ENCODE measurements at regions not wholly inside any gene's neighbourhood (a gene's known extent, or its start where the extent isn't known, plus 50 kb on each side); places are given as distances from the start of the nearest gene placed in this dataset.
"Not testable (repeated sequence)": the region's sequence is repeated elsewhere in the genome, so short reads cannot be mapped to it uniquely, and the experiment has no call there.

DNA sequence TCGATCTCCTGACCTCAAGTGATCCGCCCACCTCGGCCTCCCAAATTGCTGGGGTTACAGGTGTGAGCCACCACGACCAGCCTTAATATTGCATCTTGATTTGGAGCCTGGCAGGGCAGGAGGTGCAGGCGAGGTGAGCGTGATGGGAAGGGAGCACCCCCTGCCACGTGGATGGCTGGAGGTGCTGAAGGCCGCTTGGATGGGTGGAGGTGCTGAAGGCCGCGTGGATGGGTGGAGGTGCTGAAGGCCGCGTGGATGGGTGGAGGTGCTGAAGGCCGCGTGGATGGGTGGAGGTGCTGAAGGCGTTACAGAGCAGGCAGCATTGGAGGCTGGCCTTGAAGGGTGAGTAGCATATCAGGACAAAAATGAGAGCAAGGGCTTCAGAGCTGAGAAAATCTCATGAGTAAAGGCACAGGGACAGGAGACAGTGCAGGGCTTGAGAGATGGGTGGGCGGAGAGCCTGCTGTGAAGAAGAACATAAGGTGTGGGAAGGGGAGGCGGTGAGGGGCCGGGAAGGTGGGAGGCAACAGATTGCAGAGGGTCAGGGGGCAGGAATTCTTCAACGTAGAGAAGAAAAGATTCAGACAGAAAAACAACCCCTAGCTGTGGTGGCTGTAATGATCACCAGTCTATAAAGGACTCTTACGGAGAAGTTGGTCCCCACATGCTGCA, 101.7 kb upstream of the SEC14L1 start:
- DNase-seq, result no peak

DNA sequence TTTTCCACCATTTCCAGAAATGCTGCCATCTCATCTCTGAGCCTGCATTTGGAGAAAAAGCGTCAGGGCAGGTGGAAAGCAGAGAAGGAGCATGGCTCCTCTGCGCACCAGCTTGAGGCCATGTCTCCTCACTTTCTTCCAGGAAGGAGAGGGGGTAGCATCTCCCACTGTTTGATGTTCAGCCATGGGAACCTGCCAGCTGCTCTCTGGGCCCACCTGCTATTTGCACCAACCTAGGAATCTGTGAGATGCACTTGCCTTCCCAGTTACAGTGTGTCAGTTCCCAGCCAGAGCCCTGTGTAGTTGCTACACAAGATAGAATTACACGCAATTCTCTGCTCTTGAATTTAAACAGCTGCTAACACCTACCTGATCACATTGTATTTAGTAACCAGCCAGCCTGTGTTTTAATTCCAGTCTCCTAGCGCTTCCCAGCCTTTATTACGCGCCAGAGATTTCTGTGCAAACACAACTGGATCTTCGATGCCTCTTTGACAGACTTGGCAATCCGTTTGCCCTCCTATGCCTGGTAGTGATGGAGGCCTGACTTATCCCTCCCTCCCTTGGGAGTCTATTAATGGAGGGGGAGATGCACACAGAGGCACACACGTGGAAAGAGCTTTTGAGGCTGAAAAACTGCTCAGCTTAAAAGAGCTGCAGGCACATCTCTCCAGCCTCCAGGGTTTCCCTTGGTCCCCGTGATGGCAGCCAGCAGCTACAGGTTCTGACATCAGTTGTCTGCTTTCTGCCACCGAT, 98.1 kb upstream of the SEC14L1 start:
- no peak for DNase-seq

DNA sequence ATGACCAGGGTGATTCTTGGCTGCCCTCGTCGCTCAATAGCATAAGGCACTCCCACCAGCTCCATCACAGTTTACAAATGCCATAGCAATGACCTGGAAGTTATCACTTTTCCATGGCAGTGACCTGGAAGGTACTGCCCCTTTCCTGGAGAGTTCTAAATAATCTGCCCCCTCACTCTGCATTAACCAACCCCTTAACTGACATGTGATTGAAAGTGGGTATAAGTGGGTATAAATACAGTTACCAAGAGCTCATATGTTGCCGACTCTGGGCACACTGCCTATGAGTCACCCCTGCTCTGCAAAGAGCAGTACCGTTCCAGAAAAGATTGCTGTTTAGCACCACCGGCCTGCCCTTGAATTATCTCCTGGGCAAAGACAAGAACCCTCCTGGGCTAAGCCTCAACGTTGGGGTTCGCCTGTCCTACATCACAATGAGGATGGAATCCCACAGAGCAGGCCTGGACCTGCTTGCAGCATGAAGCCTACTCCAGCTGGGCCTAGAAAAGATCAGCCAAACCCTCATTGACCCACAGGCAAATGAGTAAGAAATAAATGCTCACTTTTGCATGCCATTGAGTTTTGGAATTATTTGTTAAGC, 95.2 kb upstream of the SEC14L1 start:
- DNase-seq, result peak; percentile 44

DNA sequence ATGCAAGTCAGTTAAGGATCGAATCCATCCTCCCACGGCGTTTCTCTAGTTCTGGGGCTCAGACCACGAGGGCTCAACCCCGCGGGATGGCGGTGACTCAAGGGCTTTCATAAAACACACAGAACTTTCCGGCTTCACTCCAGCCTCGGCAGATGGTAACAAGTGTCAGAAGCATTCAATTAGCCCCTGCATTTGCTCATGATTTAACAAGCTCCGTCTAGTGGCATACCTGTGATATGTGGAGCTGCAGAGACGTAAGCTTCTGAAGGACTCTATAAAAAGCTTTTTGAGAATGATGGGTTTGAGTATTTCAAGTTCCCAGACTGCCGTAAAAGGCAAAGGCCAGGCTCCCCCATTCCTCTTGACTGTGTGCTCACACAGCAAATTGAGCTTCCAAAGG, 91.3 kb upstream of the SEC14L1 start:
- no peak for DNase-seq

DNA sequence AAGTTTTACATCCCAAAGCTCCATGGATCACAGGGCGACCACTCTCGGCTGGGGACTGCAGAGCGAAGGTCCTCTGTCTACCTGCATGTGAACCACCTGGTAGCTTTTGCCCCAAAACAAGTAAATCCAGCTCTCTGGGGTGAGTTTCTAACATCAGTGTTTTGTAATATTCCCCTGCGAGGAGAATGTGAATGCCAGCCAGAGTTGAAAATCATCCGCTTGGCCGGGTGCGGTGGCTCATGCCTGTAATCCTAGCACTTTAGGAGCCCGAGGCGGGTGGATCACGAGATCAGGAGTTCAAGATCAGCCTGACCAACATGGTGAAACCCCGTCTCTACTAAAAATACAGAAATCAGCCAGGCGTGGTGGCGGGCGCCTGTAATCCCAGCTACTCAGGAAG, 89.9 kb upstream of the SEC14L1 start:
- not testable (repeated sequence) for DNase-seq

DNA sequence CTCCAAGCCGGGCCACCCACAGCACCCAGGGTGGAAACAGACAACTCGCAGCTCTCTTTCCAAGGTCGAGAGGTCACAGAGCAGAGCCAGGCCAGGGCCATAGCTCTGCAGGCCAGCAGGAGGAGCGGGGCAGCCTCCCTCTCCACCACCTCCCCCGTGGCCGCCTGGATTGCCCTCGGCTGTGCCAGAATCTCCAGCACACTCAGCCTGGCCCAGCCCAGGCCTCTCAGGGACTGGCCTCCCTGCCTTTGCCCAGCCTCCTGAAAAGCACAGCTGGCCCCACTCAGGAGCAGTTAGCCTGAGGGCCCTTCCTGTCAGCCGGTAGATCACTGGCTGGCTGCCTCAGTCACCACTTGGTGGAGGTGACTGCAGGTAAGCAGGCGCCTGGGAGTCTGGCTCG, 85.8 kb upstream of the SEC14L1 start:
- no peak for DNase-seq

DNA sequence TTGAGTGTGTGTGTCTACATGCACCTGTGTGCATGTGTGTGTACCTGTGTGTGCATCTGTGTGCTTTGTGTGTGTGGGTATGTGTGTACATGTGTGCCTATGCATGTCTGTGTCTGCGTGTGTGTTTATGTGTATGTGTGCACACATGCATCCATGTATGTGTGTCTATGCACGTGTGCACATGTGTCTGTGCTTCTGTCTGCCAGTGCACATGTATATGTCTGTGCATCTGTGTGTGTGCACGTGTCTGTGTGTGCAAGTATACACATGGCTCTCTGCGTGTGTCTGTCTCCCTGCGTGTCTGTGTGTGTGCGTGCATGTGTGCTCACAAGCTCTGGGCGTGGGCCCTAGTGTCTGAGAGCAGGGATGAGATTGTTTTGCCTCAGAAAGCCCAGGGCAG, 85.3 kb upstream of the SEC14L1 start:
- no peak for DNase-seq

DNA sequence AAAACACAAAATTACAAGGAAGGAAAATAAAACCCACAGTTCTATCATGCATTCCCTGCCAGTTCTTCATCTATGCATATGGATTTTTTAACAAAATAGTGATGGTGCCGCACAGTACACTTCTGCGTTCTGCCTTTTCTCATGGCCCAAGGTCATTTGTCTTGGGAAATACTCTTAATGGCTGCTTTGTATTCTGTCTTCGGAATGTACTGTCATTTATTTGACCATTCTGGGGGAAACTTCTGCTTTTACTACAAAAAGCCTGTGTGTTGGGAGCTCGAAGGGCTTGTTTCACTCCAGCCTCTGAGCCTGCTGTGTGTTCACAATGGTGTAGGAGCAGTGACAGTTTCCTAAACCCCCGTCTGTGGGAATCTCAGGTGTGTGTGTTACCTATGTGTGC, 82.8 kb upstream of the SEC14L1 start:
- DNase-seq, result no peak

DNA sequence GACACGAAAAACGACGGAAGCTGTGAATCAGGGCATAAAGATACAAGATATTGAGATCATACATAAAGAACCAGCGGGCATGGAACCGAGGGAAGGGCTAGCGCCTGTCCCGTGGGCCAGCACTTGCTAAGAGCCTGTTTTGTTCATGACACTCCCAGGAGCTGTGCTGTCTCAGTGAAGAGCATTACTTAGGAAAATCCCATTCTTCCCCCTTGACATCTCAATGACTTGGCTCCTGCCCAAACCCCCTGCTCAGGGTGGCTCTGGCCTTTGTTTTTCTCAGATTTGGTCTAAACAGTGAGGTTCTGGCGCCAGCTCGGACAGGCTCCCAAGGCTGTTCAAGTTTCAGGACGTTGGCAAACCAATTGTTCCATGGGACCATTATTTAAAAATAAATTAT, 79.1 kb upstream of the SEC14L1 start:
- DNase-seq, result no peak

DNA sequence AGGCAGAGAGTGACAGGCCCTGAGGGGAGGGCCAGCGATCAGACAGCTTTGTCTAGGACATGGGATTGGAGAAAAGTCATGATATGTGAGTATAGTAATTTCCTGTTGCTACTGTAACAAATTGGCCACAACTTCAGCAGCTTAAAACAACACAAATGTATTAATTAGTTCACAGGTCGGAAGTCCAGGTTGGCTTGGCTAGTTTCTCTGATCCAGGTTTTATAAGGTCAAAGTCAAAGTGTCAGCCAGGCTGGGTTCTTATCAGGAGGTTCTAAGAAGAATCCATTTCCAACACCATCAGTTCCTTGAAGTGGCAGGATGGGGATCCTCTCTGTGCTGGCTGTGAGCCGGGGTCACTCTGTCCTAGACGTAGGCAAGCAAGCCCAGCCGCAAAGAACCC, 76.2 kb upstream of the SEC14L1 start:
- no peak for DNase-seq

DNA sequence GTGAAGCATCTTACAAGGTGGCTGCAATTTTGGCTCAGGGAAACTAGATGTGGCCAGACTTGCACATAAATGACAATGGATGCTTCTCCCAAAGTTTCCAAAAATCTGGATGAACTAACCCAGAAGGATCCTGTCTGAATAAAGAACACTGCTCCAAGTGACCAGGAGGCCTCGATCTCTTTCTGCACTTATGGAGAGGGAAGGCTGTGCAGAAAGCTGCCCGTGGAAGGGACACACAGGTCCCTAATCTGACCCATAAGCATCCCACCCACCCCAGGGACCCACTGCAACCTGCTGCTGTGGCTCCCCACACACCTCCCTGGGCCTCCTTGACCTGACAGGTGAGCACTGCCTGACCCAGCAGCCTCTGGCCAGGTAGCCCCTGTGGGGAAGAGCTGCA, 74.6 kb upstream of the SEC14L1 start:
- no peak for DNase-seq

DNA sequence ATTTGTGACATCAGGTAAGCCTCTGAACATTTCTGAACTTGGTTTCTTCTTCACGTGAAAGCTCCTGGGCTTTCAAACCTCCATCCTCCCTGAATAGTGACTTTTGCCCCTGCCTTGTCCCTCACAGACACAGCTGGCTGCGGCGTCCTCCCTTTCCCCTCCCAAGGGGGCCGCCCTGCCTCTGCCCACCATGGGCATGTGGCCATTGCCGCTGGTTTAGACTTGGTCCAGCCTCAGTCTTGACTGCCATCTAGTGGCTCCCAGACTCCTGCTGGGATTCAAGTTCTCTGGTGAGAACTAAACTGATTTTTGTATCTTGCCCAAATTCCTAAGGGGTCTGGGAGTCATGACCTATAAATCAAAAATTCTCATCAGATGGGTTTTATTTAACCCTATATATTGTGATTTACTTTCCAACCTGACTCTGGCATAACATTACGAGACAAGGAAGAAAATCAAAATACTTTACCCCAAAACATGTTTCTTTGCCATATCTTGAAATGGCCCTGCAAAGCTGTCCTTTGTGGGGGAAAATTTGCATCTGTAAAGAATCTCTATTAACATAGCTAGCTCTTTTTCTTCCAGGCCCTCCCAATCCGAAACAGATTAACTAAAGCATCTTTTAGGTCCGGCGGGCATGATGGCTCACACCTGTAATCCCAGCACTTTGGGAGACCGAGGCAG, 73.9 kb upstream of the SEC14L1 start:
- DNase-seq, result peak; percentile 40

DNA sequence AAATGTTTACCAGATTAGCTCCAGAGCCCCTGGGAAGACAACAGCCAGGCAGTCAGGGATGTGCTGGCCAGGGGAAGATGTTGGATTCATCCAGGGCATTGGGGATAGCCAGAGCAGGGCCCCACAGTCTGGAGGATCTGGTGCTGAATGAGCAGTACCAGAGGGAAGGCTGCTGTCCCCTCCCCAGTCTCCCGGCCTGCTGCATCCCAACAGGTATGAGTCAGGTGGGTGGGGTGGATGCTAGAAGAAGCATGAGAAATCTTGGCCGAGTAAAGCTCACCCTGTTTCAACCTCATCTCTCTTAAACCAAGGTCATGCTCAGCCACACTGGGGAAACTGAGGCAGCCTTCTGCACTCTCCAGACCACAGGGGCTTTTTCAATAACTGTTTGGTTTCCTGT, 71.9 kb upstream of the SEC14L1 start:
- DNase-seq, result no peak

DNA sequence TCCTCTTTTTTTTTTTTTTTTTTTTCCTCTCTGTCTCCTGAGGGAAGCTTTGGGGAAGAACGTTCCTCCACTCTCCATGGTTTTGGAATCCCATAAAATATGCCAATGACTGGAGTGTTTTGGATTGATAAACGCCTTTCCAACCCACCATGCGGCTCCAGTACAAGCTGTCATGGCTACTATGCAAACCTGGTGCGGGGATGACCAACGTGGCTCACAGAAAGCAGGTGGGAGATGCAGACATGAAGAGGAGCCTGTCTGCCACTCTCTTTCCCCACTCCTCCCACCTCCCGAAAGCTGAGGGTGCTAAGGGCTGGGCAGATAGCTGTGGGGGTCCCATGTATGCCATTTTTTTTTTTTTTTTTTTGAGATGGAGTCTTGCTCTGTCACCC, 69.9 kb upstream of the SEC14L1 start:
- no peak for DNase-seq

DNA sequence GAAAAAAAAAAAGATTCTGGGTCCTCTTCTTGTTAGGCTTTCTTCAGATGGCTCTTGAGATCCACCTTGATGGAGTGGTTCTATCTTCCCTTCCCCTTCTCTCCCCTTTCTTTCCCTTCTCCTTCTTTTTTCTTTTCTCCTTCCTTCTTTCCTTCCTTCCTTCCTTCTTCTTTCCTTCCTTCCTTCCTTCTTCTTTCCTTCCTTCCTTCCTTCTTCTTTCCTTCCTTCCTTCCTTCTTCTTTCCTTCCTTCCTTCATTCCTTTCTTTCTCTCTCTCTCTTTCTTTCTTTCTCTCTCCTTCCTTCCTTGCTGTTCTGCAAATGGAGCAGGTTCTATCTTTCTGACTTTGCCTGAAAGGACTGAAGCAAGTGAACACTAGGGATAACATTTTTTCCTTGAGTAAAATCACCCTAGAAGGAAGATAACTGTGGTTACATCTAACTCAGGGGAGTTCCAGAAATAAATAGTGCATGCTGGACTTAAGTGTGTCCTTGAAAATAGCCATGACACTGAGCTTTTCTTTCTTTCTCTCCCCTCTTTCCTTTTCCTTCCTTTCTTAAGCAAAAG, 68.8 kb upstream of the SEC14L1 start:
- no peak for DNase-seq

DNA sequence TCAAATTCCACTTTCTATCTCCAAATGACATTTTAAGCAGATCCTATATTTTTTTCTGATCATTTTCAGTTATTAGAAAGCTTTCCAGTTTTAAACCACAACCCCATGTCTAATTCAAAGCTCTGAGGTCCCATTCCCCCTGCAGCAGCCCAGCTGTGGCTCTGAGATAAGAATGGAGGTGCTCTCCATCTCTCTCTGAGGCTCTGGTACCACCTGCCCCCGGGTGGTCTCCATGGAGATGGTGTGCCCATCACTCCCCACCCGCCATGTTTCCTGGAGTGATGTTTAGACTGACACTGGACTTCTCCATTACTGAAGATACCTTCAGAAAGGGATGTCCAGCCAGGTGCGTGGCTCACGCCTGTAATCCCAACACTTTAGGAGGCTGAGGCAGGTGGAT, 68.1 kb upstream of the SEC14L1 start:
- DNase-seq, result no peak

DNA sequence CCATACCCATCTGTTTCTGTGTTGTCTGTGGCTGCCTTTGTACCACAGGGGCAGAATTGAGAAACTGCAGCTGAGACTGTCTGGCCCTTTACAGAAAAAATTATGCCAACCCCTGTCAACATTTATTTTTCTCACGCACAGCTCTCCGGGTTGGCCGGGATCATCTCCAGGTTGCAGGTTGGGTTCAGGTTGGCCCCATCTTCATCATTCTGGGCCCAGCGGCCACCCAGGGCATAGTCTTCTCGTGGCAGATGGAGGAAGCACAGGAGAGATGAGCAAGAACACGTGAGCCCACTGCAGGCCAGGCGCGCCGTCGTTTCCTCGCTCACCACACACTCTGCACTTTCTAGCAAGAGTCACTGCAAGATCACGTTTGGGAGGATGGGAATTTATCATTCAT, 66.1 kb upstream of the SEC14L1 start:
- no peak for DNase-seq

DNA sequence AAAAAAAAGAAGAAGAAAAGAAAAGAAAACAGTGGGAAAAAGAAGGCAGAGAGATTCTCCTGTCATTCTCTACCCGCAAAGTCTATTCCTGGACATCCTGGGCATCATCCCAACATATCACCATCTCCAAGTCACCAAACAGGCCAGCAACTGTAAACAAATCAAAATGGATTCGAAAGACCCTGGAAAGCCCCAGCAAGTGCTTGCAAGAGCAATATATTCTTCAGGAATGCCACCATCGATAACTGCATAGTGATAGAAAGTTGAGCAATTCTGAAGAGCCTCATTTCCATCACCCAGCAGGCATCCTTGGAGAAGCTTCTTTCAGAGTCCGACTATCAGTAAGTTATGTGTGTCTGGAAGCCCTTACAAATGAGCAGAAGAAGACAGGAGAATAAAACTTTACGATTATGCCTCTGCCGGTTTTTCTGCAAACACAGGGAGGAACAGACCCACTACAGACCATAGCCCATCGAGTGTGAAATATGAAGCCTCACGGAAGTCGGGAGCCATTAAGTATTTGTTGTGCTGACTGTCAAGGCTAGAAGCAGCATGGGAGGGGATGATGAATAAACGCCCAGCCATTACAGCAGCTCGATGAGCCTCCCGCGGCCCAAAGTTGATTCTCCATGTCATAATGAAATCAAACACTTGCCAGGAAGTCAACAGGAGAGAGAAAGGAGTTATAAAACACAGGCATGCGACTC, 64.5 kb upstream of the SEC14L1 start:
- no peak for DNase-seq

DNA sequence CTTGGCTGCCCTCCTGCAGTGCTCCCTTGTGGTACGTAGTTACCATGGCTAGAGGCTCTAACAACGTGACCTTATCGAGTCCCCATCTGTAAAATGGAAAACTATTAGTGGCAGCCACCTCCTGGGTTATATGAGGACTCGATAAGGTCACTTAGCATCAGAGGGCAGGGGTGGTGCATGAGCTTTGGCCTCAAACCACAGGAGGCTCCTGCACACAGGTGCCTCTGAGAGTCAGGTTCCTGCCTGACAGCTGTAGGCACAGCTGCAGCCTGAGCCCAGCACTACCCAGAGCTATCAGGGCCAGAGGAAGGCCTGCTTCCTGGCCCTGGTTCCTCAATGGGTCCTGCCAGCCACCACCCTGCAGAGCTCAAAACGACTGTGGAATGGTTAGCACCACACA, 57.2 kb upstream of the SEC14L1 start:
- DNase-seq, result no peak

DNA sequence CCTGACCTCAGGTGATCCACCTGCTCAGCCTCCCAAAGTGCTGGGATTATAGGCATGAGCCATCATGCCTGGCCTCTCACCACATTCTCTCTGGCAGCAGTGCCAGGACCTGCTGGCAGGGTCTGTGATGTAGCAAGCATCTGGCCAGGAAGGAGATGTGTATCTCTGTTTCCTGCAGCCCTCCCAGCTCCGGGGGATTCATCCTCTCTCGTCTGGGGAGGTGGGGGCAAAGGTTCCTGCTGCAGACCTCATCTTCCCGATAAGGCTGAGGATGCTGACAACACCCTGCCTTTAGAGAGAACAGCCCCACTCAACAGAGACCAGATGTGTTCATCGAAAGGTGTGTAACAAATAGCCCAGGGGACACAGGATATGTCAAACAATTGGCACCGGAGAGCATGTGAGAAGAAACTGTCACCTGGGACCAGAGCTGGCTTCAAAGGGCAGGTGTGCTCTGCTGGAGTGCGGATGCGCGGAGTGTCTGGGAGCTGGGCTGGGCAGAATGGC, 54.8 kb upstream of the SEC14L1 start:
- DNase-seq, result no peak

DNA sequence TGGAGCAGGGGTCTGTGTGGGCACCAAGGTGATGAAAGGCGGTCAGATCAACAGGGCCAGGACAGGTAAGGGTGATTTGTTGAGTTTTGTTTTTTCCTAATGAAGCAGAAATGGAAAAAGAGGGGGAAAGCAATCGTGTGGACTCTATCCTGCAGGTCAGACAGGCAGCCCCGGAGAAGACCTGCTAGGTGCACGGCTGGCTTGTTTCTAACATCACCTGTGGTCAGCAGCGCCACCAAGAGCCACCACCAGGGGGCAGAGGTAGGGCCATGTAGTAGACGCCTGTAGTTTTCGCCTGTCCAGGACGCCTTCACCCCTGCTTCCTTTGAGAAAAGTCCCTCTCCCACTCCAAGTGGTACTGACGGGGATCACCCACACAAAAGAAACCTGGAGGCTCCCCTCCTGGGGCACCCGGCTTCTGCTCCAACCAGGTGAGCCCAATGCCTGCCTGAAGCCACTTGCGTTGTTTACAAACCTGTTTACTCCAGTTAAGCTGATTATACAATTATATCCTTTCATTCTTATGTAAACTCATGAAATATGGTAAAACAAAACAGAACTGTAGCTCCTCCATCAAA, 54.2 kb upstream of the SEC14L1 start:
- DNase-seq, result peak; percentile 61

Data from T1000 (cell line).